Stimulated activated effector memory CD8-positive, alpha-beta T cell treated with anti-CD3 and anti-CD28 coated beads, Interleukin-12 subunit alpha, Interleukin-12 subunit beta, amount 100 ng/mL, for 72 hours (primary cell): ENCODE measurements at regions not wholly inside any gene's neighbourhood (a gene's known extent, or its start where the extent isn't known, plus 50 kb on each side); places are given as distances from the start of the nearest gene placed in this dataset.
"Not testable (repeated sequence)": the region's sequence is repeated elsewhere in the genome, so short reads cannot be mapped to it uniquely, and the experiment has no call there.

Source experiments
- ATAC-seq: fragments of 150-1000 bp; cut with Tn5 transposase; 2 replicates; pipeline ENCODE4 v1.10.0; 2021
- DNase-seq, 2 donors: peaks; one replicate each; pipeline ENCODE4 v3.0.0; 2021 to 2022; ENCODE audit warnings: low spot score in 2 of 2
- H3K27ac Mint-ChIP-seq: one replicate; pipeline ENCODE4 v1.8.0; 2022; ENCODE audit warnings: mild to moderate bottlenecking, mixed read lengths
- H3K36me3 Mint-ChIP-seq: one replicate; pipeline ENCODE4 v1.8.0; 2022; ENCODE audit warnings: mild to moderate bottlenecking, mixed read lengths
- H3K4me1 Mint-ChIP-seq: one replicate; pipeline ENCODE4 v1.8.0; 2022; ENCODE audit warnings: mixed read lengths
- H3K4me3 Mint-ChIP-seq: one replicate; pipeline ENCODE4 v1.8.0; 2022; ENCODE audit warnings: mild to moderate bottlenecking, mixed read lengths
- H3K9me3 Mint-ChIP-seq: one replicate; pipeline ENCODE4 v1.8.0; 2022; ENCODE audit warnings: mixed read lengths

DNA sequence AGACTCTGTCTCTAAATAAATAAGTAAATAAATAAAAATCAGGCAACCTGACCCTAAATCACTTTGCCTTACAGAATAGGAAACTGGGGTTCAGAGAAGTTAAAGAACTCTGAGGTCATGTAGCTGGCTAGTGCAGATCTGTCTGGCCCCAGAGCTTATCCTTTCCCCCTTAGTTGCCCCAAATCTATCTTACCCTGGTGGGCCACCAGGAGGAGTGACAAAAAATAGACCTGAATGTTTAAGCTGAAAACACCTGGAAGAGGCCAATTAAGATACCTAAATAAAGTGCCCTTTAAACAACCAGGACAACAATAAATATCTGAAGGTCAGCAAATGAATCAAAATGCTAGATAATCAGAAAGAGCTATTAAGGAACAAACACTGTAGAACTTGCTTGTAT is 59.7 kb downstream of the TEX35 start:
- DNase-seq (no peak), ATAC-seq (no peak)
- Mint-ChIP-seq H3K4me3 (no peak overlapping the region), H3K4me1 (peaks cover 7% of the 10 kb centered on the region), H3K36me3 (no peaks in the 10 kb centered on the region), H3K9me3 (no peaks in the 10 kb centered on the region), H3K27ac (no peak overlapping the region)

DNA sequence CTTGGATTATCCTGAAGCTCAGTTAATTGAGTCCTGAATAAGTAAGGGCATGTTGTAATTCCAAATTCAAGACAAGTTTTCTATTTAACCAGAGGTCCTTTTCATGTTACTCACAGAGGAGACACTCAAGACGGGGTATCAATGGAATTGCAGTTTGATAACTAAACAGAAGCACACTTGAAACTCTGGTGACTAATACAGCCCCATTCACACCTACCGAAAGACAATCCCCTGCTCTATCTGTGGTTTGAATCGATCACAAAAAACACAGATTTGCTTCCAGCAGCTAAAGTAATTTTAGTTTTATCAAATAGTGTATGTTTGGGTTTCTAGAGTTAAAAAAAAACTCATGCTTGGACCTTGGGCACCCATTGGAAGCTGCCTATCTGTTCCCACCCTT is 60.4 kb downstream of the TEX35 start:
- H3K4me3 Mint-ChIP-seq, result no peak overlapping the region
- H3K9me3 Mint-ChIP-seq, result no peaks in the 10 kb centered on the region
- no peaks in the 10 kb centered on the region for H3K36me3 Mint-ChIP-seq
- no peak overlapping the region for H3K27ac Mint-ChIP-seq
- DNase-seq, result no peak
- ATAC-seq, result peak; percentile 74
- peaks cover 7% of the 10 kb centered on the region for H3K4me1 Mint-ChIP-seq

DNA sequence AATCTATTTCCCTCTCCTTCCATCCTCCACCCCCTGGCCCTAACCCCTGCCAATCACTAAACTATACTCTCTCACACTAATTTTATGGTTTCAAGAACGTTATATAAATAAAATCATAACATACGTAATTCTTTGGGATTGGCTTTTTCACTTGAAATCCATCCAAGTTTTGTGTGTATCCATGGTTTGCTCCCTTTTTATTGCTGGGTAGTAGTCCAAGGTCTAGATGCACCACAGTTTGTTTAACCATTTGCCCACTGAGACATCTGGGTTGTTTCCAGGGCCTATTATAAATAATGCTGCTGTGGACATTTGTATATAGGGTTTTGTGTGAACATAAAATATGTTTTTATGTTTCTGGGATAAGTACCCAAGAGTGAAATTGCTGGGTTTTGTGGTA is 61.4 kb downstream of the TEX35 start:
- no peaks in the 10 kb centered on the region for H3K9me3 Mint-ChIP-seq
- peaks cover 7% of the 10 kb centered on the region for H3K4me1 Mint-ChIP-seq
- DNase-seq, result no peak
- ATAC-seq, result no peak
- H3K36me3 Mint-ChIP-seq, result no peaks in the 10 kb centered on the region
- no peak overlapping the region for H3K27ac Mint-ChIP-seq
- H3K4me3 Mint-ChIP-seq, result no peak overlapping the region

GRCh38 chr1:178575611-178576361 is 62.9 kb downstream of the TEX35 start:
- DNase-seq (no peak), ATAC-seq (no peak)
- Mint-ChIP-seq H3K4me1 (peaks cover 7% of the 10 kb centered on the region), H3K9me3 (no peaks in the 10 kb centered on the region), H3K36me3 (no peaks in the 10 kb centered on the region), H3K4me3 (no peak overlapping the region), H3K27ac (no peak overlapping the region)

GRCh38 chr1:178576841-178577240 is 63.9 kb downstream of the TEX35 start:
- Mint-ChIP-seq H3K4me1 (peaks cover 7% of the 10 kb centered on the region), H3K27ac (no peak overlapping the region), H3K36me3 (no peaks in the 10 kb centered on the region), H3K4me3 (no peak overlapping the region), H3K9me3 (no peaks in the 10 kb centered on the region)
- no peak for ATAC-seq
- DNase-seq, result no peak

DNA sequence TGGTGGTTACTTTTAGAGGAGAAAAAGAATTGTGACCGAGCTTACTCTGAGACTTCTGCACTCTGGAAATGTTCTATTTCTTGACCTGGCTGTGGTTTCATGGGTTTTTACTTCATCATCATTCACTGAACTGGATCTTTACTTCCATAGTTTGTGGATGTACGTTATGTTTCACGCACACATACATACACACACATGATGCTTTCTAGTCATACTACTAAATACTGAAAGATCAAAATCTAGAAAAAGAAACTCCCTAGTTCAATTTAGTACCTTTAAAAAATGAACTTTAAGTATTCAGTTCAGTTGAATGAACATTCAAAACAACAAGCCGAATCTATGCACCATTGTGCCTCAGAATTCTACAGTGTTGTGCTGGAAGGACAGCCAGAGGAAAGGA is 65.0 kb downstream of the TEX35 start:
- ATAC-seq, result no peak

GRCh38 chr1:178578541-178578940 is 65.6 kb downstream of the TEX35 start:
- Mint-ChIP-seq H3K27ac (no peak overlapping the region), H3K4me3 (no peak overlapping the region), H3K36me3 (no peaks in the 10 kb centered on the region)

More for the DNA sequence above, 65.0 kb downstream of the TEX35 start:
- Mint-ChIP-seq H3K4me3 (no peak overlapping the region), H3K36me3 (no peaks in the 10 kb centered on the region), H3K9me3 (no peaks in the 10 kb centered on the region), H3K4me1 (peaks cover 6% of the 10 kb centered on the region), H3K27ac (no peak overlapping the region)
- DNase-seq, result no peak

GRCh38 chr1:178579095-178579494 is 66.2 kb downstream of the TEX35 start:
- no peak for ATAC-seq
- no peaks in the 10 kb centered on the region for H3K9me3 Mint-ChIP-seq

More at GRCh38 chr1:178578541-178578940, 65.6 kb downstream of the TEX35 start:
- Mint-ChIP-seq H3K9me3 (no peaks in the 10 kb centered on the region), H3K4me1 (no peaks in the 10 kb centered on the region)
- DNase-seq, result no peak
- no peak for ATAC-seq

GRCh38 chr1:178579562-178579961 is 66.7 kb downstream of the TEX35 start:
- H3K27ac Mint-ChIP-seq, result no peak overlapping the region
- ATAC-seq (peak; percentile 31), DNase-seq (no peak)
- H3K4me1 Mint-ChIP-seq, result no peaks in the 10 kb centered on the region
- H3K36me3 Mint-ChIP-seq, result no peaks in the 10 kb centered on the region
- no peak overlapping the region for H3K4me3 Mint-ChIP-seq
- H3K9me3 Mint-ChIP-seq, result no peaks in the 10 kb centered on the region

More at GRCh38 chr1:178579095-178579494, 66.2 kb downstream of the TEX35 start:
- DNase-seq, result no peak
- Mint-ChIP-seq H3K4me3 (no peak overlapping the region), H3K36me3 (no peaks in the 10 kb centered on the region), H3K27ac (no peak overlapping the region), H3K4me1 (no peaks in the 10 kb centered on the region)

DNA sequence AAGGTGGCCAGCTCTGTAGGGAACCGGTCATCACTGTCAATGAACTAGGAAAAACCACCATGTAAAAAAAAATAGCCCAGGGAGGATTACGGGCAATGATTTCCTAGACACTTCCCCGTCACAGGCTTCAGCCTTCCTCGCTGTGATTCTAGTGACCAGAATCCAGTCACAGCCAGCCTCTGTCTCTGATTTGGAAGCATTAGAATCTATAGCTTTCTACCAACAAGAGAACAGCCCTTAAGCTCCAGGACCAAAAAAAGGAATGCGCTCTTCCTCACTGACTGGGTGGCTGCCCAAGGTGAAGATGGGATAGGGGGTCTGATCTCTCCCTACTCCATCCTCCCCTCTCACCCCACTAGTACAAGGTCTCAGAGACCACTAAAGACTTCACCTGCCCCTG is 67.2 kb downstream of the TEX35 start:
- Mint-ChIP-seq H3K4me1 (no peaks in the 10 kb centered on the region), H3K9me3 (no peaks in the 10 kb centered on the region), H3K36me3 (no peaks in the 10 kb centered on the region), H3K4me3 (no peak overlapping the region), H3K27ac (no peak overlapping the region)
- no peak for DNase-seq
- ATAC-seq, result no peak

GRCh38 chr1:178580876-178581275 is 68.0 kb downstream of the TEX35 start:
- ATAC-seq, result no peak
- H3K27ac Mint-ChIP-seq, result no peak overlapping the region
- no peak for DNase-seq
- no peaks in the 10 kb centered on the region for H3K9me3 Mint-ChIP-seq
- no peak overlapping the region for H3K4me3 Mint-ChIP-seq
- H3K36me3 Mint-ChIP-seq, result no peaks in the 10 kb centered on the region
- no peaks in the 10 kb centered on the region for H3K4me1 Mint-ChIP-seq

GRCh38 chr1:178581351-178582303 is 68.7 kb downstream of the TEX35 start:
- no peak for DNase-seq
- no peaks in the 10 kb centered on the region for H3K36me3 Mint-ChIP-seq
- H3K27ac Mint-ChIP-seq, result no peak overlapping the region
- ATAC-seq, result no peak
- no peak overlapping the region for H3K4me3 Mint-ChIP-seq
- no peaks in the 10 kb centered on the region for H3K4me1 Mint-ChIP-seq
- H3K9me3 Mint-ChIP-seq, result no peaks in the 10 kb centered on the region

GRCh38 chr1:178587096-178587495 is 74.2 kb downstream of the TEX35 start:
- H3K4me3 Mint-ChIP-seq, result no peak overlapping the region
- H3K27ac Mint-ChIP-seq, result no peak overlapping the region
- no peaks in the 10 kb centered on the region for H3K9me3 Mint-ChIP-seq
- H3K36me3 Mint-ChIP-seq, result no peaks in the 10 kb centered on the region
- DNase-seq, result peak in 1 of 2 donors; percentile 23
- ATAC-seq, result no peak
- H3K4me1 Mint-ChIP-seq, result no peaks in the 10 kb centered on the region

GRCh38 chr1:178587975-178588374 is 75.1 kb downstream of the TEX35 start:
- H3K27ac Mint-ChIP-seq, result no peak overlapping the region
- H3K36me3 Mint-ChIP-seq, result no peaks in the 10 kb centered on the region
- H3K4me1 Mint-ChIP-seq, result no peaks in the 10 kb centered on the region
- H3K9me3 Mint-ChIP-seq, result no peaks in the 10 kb centered on the region
- DNase-seq (no peak), ATAC-seq (no peak)
- H3K4me3 Mint-ChIP-seq, result no peak overlapping the region

DNA sequence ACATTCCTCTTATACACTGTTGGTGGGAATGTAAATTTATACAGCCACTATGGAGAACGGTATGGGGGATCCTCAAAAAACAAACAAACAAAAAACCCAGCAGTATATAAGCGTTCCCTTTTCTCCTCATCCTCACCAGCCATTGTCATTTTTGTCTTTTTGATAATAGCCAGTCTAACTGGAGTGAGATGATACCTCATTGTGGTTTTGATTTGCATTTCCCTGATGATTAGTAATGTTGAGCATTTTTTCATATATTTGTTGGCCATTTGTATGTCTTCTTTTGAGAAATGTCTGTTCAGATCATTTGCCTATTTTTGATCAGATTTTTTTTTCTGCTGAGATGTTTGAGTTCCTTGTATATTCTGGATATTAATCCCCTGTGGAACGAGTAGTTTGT is 76.1 kb downstream of the TEX35 start:
- ATAC-seq, H3K9me3 Mint-ChIP-seq, H3K4me3 Mint-ChIP-seq, H3K36me3 Mint-ChIP-seq, H3K27ac Mint-ChIP-seq, H3K4me1 Mint-ChIP-seq, DNase-seq: not testable (repeated sequence)

- H3K9me3 Mint-ChIP-seq, DNase-seq, ATAC-seq, H3K27ac Mint-ChIP-seq, H3K4me3 Mint-ChIP-seq, H3K4me1 Mint-ChIP-seq, H3K36me3 Mint-ChIP-seq: not testable (repeated sequence)
These were observed 78.9 kb downstream of the TEX35 start for GRCh38 chr1:178591811-178592210.
